ENCODE measurements at regions not wholly inside any gene's neighbourhood (a gene's known extent, or its start where the extent isn't known, plus 50 kb on each side); places are given as distances from the start of the nearest gene placed in this dataset.

- Mint-ChIP-seq H3K4me1 (no peaks in the 10 kb centered on the region), H3K9me3 (peaks cover 4% of the 10 kb centered on the region), H3K27me3 (peaks cover 12% of the 10 kb centered on the region), H3K36me3 (no peaks in the 10 kb centered on the region), H3K27ac (no peak overlapping the region), H3K4me3 (no peak overlapping the region)
- DNase-seq, result no peak
Measured at GRCh38 chr6:4687989-4688947, 87.9 kb upstream of the CDYL start.

- no peak overlapping the region for H3K27ac Mint-ChIP-seq
- peaks cover 12% of the 10 kb centered on the region for H3K27me3 Mint-ChIP-seq
- H3K4me1 Mint-ChIP-seq, result no peaks in the 10 kb centered on the region
- DNase-seq, result no peak
- H3K9me3 Mint-ChIP-seq, result peaks cover 2% of the 10 kb centered on the region
- no peak overlapping the region for H3K4me3 Mint-ChIP-seq
- no peaks in the 10 kb centered on the region for H3K36me3 Mint-ChIP-seq
Measured at GRCh38 chr6:4687656-4687988, 88.6 kb upstream of the CDYL start.

- Mint-ChIP-seq H3K9me3 (no peaks in the 10 kb centered on the region), H3K4me3 (no peak overlapping the region), H3K27ac (no peak overlapping the region), H3K4me1 (no peaks in the 10 kb centered on the region), H3K27me3 (peaks cover 7% of the 10 kb centered on the region), H3K36me3 (no peaks in the 10 kb centered on the region)
- DNase-seq, result no peak
Measured at GRCh38 chr6:4682431-4683097, 93.6 kb upstream of the CDYL start.

DNA sequence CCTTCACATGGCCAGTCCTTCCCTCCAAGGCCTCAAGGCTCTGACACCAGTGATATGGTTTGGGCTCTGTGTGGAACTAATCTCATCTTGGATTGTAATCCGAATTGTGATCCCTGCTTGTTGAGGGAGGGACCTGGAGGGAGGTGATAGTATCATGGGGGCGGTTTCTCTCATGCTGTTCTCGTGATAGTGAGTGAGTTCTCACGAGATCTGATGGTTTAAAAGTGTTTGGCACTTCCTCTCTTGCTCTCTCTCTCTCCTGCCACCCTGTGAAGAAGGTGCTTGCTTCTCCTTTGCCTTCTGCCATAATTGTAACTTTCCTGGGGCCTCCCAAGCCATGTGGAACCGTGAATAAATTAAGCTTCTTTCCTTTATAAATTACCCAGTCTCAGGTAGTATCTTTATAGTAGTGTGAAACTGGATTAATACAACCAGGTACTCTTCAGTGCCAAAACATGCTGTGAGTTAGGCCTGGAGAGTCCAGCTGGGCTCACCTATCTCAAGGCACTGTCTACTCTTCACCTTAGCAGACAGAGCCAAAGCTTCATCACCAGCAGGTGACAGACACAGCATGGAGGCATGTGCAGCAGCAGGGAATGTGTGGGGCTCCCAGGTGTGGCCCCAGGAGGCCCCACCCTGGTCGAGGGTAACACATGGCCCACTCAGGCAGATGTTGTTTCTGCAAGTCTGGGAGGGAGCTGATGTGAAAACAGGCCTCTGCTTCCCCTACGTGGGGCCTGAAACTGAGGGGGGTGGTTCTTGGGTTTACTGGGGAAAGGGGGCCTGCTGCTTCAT lies 97.5 kb upstream of the CDYL start:
- Mint-ChIP-seq H3K27ac (no peak overlapping the region), H3K4me1 (no peaks in the 10 kb centered on the region), H3K36me3 (no peaks in the 10 kb centered on the region), H3K27me3 (peaks cover 7% of the 10 kb centered on the region), H3K9me3 (no peaks in the 10 kb centered on the region), H3K4me3 (no peak overlapping the region)
- DNase-seq, result no peak

GRCh38 chr6:4677751-4678065 lies 98.5 kb upstream of the CDYL start:
- no peaks in the 10 kb centered on the region for H3K9me3 Mint-ChIP-seq
- H3K36me3 Mint-ChIP-seq, result no peaks in the 10 kb centered on the region
- no peak overlapping the region for H3K4me3 Mint-ChIP-seq
- H3K27ac Mint-ChIP-seq, result no peak overlapping the region
- no peak for DNase-seq
- peaks cover 7% of the 10 kb centered on the region for H3K27me3 Mint-ChIP-seq
- H3K4me1 Mint-ChIP-seq, result peaks cover 3% of the 10 kb centered on the region

- H3K9me3 Mint-ChIP-seq, result no peaks in the 10 kb centered on the region
- no peak overlapping the region for H3K4me3 Mint-ChIP-seq
- no peak overlapping the region for H3K27ac Mint-ChIP-seq
- no peak for DNase-seq
- no peaks in the 10 kb centered on the region for H3K36me3 Mint-ChIP-seq
- H3K27me3 Mint-ChIP-seq, result peaks cover 8% of the 10 kb centered on the region
- H3K4me1 Mint-ChIP-seq, result peaks cover 3% of the 10 kb centered on the region
Measured at GRCh38 chr6:4677011-4677750, 99.0 kb upstream of the CDYL start.

GRCh38 chr6:4676016-4676415 lies 100.2 kb upstream of the CDYL start:
- H3K4me3 Mint-ChIP-seq, result no peak overlapping the region
- no peak overlapping the region for H3K27ac Mint-ChIP-seq

GRCh38 chr6:4675121-4675520 lies 101.1 kb upstream of the CDYL start:
- Mint-ChIP-seq H3K4me1 (peaks cover 3% of the 10 kb centered on the region), H3K27me3 (peaks cover 11% of the 10 kb centered on the region), H3K4me3 (no peak overlapping the region), H3K27ac (no peak overlapping the region), H3K36me3 (no peaks in the 10 kb centered on the region), H3K9me3 (no peaks in the 10 kb centered on the region)
- no peak for DNase-seq

More at GRCh38 chr6:4676016-4676415, 100.2 kb upstream of the CDYL start:
- Mint-ChIP-seq H3K36me3 (no peaks in the 10 kb centered on the region), H3K4me1 (peaks cover 3% of the 10 kb centered on the region), H3K9me3 (no peaks in the 10 kb centered on the region), H3K27me3 (peaks cover 11% of the 10 kb centered on the region)
- DNase-seq, result no peak

DNA sequence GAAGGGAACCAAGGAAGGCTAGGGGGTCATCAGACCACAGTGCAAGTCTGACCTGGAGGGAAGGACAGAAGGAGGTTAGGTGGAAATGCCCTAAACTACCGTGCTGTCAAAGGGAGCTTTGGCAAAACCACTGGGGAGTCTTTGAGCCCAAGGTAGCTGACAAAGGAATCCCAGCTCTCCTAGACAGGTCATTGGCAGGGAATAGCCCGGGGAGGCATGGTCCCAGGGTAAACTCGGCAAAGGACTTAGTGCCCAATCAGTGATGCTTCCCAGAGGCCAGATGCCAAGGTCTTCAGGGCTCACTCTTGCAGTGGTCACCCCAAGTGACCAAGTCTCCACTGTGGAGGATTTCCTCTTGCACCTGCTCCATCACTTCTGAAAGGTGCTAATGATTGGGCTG lies 102.3 kb upstream of the CDYL start:
- no peak overlapping the region for H3K27ac Mint-ChIP-seq
- no peaks in the 10 kb centered on the region for H3K9me3 Mint-ChIP-seq
- no peaks in the 10 kb centered on the region for H3K36me3 Mint-ChIP-seq

DNA sequence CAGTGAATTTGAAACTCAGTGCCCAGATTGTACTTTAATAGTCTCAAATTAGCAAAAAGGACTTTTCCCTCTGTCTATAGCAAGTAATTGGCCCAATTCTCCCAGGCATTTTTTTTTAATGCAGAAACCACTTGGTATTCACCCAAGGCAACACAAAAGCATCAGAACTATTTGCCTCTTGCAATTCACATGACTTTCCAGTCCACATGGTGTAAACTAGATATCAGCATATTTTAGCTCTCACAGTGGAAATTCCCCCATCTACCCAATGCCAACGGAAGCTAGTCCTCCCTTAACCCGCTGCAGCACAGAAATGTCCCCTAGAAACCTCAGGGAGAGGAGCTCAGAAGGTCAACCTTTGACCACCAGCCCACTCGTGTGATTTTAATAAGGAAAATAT lies 103.4 kb upstream of the CDYL start:
- Mint-ChIP-seq H3K36me3 (no peaks in the 10 kb centered on the region), H3K27ac (no peak overlapping the region), H3K9me3 (no peaks in the 10 kb centered on the region), H3K4me3 (no peak overlapping the region), H3K4me1 (peaks cover 3% of the 10 kb centered on the region), H3K27me3 (peaks cover 11% of the 10 kb centered on the region)
- DNase-seq, result no peak

More for the DNA sequence above, 102.3 kb upstream of the CDYL start:
- Mint-ChIP-seq H3K4me1 (peaks cover 3% of the 10 kb centered on the region), H3K4me3 (no peak overlapping the region), H3K27me3 (peaks cover 11% of the 10 kb centered on the region)
- no peak for DNase-seq

DNA sequence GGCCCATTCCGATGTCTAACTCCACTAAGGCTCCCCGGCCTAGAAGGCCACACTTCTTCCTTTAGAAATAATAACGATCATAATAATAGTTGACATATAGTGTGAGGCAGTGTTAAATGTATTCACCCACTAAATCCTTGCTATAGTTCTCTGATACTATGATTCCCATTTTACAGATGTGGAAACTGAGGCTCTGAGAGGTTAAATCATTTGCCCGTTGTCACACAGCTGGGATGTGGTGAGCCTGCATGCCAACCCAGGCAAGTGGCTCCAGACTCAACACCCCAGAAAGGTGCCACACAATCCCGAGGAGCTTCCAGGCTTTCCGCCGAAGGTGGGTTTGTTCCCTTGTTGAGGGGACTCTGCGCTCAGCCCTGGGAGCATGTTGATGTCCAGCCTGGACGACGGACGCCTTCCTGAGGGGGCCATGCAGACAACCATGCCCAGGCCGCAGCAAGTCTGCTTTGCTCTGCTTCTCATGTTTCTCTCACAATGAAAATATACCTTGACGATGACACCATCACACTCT lies 104.6 kb upstream of the CDYL start:
- DNase-seq, result no peak
- Mint-ChIP-seq H3K4me1 (peaks cover 3% of the 10 kb centered on the region), H3K27ac (no peak overlapping the region), H3K9me3 (no peaks in the 10 kb centered on the region), H3K4me3 (no peak overlapping the region), H3K36me3 (no peaks in the 10 kb centered on the region), H3K27me3 (peaks cover 11% of the 10 kb centered on the region)

GRCh38 chr6:4670824-4671409 lies 105.3 kb upstream of the CDYL start:
- Mint-ChIP-seq H3K4me3 (no peak overlapping the region), H3K36me3 (no peaks in the 10 kb centered on the region)
- DNase-seq, result no peak

DNA sequence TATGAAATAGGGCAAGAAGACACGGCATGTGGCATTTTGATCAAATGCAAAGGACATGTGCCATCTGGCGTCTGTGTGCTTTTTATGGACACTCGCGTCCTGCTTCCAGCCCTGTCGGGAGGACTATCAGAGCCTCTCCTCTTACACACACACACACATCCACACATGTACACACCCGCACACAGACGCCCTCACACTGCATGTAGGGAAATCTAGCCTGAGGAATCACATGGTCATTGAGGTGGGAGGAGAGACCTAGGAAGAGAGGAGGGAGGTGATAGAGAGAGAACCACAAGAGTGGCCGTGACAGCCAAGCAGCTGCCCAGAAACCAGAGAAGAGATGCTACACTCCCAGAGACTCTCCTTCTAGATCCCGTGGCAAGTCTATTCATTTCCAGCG lies 105.9 kb upstream of the CDYL start:
- H3K9me3 Mint-ChIP-seq, result no peaks in the 10 kb centered on the region
- H3K27ac Mint-ChIP-seq, result no peak overlapping the region
- no peaks in the 10 kb centered on the region for H3K36me3 Mint-ChIP-seq
- peaks cover 11% of the 10 kb centered on the region for H3K27me3 Mint-ChIP-seq
- DNase-seq, result no peak
- peaks cover 3% of the 10 kb centered on the region for H3K4me1 Mint-ChIP-seq
- H3K4me3 Mint-ChIP-seq, result no peak overlapping the region

More at GRCh38 chr6:4670824-4671409, 105.3 kb upstream of the CDYL start:
- Mint-ChIP-seq H3K9me3 (no peaks in the 10 kb centered on the region), H3K27ac (no peak overlapping the region), H3K4me1 (peaks cover 3% of the 10 kb centered on the region), H3K27me3 (peaks cover 11% of the 10 kb centered on the region)
